ENCODE measurements at regions not wholly inside any gene's neighbourhood (a gene's known extent, or its start where the extent isn't known, plus 50 kb on each side); places are given as distances from the start of the nearest gene placed in this dataset.

DNA sequence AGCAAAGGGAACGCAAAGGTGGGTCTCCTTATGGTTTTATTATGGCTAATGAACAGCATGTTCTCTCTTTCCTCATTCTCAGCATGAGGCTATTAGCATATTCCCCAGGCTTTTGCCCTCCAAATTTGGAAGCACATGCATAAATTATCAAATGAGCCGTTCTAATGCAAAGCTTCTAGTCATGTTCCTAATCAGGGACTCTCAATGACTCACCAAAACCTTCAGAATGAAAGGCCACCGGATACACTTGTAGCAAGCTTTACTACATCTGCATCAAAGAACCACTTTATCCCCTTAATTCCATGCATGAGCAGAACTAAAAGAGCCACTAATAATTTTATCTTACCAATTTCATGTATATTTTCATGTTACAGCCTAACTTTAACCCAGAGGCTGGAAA is 310.5 kb downstream of the LRATD1 start:
- Histone ChIP-seq H3K4me2 (ENCODE audit: low read length) (no peak overlapping the region), H3K36me3 (ENCODE audit: low read depth, low read length) (no peaks in the 10 kb centered on the region), H3K27me3 (ENCODE audit: low read length) (no peaks in the 10 kb centered on the region), H3K27ac (ENCODE audit: low read length) (no peak overlapping the region), H3K79me2 (ENCODE audit: low read length) (no peaks in the 10 kb centered on the region), H3K4me3 (ENCODE audit: low read length) (no peak overlapping the region), H3K4me1 (ENCODE audit: insufficient read depth, low read length) (no peaks in the 10 kb centered on the region), H4K20me1 (ENCODE audit: low read length) (no peaks in the 10 kb centered on the region), H3F3A (ENCODE audit: low read length, unreplicated experiment) (no peaks in the 10 kb centered on the region), H3K9me2 (replicated peaks; ENCODE audit: low read length) (no peaks in the 10 kb centered on the region), H3K9me3 (ENCODE audit: low read length) (no peaks in the 10 kb centered on the region), H3K9ac (ENCODE audit: low read length) (no peak overlapping the region), H2AFZ (ENCODE audit: low read length) (no peak overlapping the region)
- ChIA-PET POLR2A (ENCODE audit: unreplicated experiment) (no interaction called here), CTCF (no interaction called here)
- DNase-seq = no peak
- no TSS peak for BruUV-seq (replicated peaks)
- ATAC-seq = no peak
- intact Hi-C loops (cut with micrococcal nuclease) = no loop called here
- TF ChIP-seq EZH2 (IDR thresholded peaks at IDR 0.05; ENCODE audit: low read length, unreplicated experiment) = no peak
- TF ChIP-seq EZH2phosphoT487 (IDR thresholded peaks at IDR 0.05; ENCODE audit: borderline replicate concordance, low read length) = no peak
- TF ChIP-seq, protein P1, sequence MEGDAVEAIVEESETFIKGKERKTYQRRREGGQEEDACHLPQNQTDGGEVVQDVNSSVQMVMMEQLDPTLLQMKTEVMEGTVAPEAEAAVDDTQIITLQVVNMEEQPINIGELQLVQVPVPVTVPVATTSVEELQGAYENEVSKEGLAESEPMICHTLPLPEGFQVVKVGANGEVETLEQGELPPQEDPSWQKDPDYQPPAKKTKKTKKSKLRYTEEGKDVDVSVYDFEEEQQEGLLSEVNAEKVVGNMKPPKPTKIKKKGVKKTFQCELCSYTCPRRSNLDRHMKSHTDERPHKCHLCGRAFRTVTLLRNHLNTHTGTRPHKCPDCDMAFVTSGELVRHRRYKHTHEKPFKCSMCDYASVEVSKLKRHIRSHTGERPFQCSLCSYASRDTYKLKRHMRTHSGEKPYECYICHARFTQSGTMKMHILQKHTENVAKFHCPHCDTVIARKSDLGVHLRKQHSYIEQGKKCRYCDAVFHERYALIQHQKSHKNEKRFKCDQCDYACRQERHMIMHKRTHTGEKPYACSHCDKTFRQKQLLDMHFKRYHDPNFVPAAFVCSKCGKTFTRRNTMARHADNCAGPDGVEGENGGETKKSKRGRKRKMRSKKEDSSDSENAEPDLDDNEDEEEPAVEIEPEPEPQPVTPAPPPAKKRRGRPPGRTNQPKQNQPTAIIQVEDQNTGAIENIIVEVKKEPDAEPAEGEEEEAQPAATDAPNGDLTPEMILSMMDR (conservative IDR thresholded peaks at IDR 0.05; ENCODE audit: low read depth, low read length) = no peak

GRCh38 chr2:14944562-14945346 is 312.2 kb downstream of the LRATD1 start:
- POLR2A ChIA-PET (ENCODE audit: unreplicated experiment) = no interaction called here

More at GRCh38 chr2:14944562-14945346, 312.2 kb downstream of the LRATD1 start:
- Histone ChIP-seq H3K27me3 (ENCODE audit: low read length) (no peaks in the 10 kb centered on the region), H3K4me3 (ENCODE audit: low read length) (no peak overlapping the region), H2AFZ (ENCODE audit: low read length) (no peak overlapping the region), H3K9me2 (replicated peaks; ENCODE audit: low read length) (no peaks in the 10 kb centered on the region), H3F3A (ENCODE audit: low read length, unreplicated experiment) (no peaks in the 10 kb centered on the region), H3K9ac (ENCODE audit: low read length) (no peak overlapping the region), H3K27ac (ENCODE audit: low read length) (no peak overlapping the region), H3K4me2 (ENCODE audit: low read length) (no peak overlapping the region), H4K20me1 (ENCODE audit: low read length) (no peaks in the 10 kb centered on the region), H3K9me3 (ENCODE audit: low read length) (no peaks in the 10 kb centered on the region), H3K79me2 (ENCODE audit: low read length) (no peaks in the 10 kb centered on the region), H3K36me3 (ENCODE audit: low read depth, low read length) (no peaks in the 10 kb centered on the region), H3K4me1 (ENCODE audit: insufficient read depth, low read length) (no peaks in the 10 kb centered on the region)
- TF ChIP-seq EZH2 (IDR thresholded peaks at IDR 0.05; ENCODE audit: low read length, unreplicated experiment) (no peak), EZH2phosphoT487 (IDR thresholded peaks at IDR 0.05; ENCODE audit: borderline replicate concordance, low read length) (no peak)
- TF ChIP-seq, protein P1 (conservative IDR thresholded peaks at IDR 0.05; ENCODE audit: low read depth, low read length) = peak; percentile 86
- BruUV-seq (replicated peaks) = no TSS peak
- CTCF ChIA-PET = no interaction called here
- DNase-seq (peak; percentile 64), ATAC-seq (peak; percentile 81)
- intact Hi-C loops (cut with micrococcal nuclease) = loop anchor here (1.0 to 2.0 kb wide), 3 partner anchors 309 to 1750 kb away; no protein-coding TSS in a partner anchor

All from PC-3 (cell line).